GM12878 (cell line): ENCODE measurements at regions not wholly inside any gene's neighbourhood (a gene's known extent, or its start where the extent isn't known, plus 50 kb on each side); places are given as distances from the start of the nearest gene placed in this dataset.

Experiments
- ATAC-seq: fragments of 200-7000 bp; cut with Tn5 transposase; 3 replicates; pipeline ENCODE4 v1.9.1; 2020; ENCODE audit warnings: mild to moderate bottlenecking, moderate library complexity
- BruUV-seq: library from RNA; stranded (reverse); fragments of 400-500 nt; replicated peaks from 2 replicates; lab custom pipeline; 2021; lab: Mats Ljungman, UMichigan
- CTCF ChIA-PET: fragments of 300-600 bp; sonication (Branson Sonifier 250); formaldehyde crosslinking; extraction: SDS; loops from one replicate; lab custom pipeline; 2021; ENCODE audit warnings: inconsistent platforms; lab: Yijun Ruan, JAX
- POLR2A ChIA-PET: fragments of 350-600 bp; formaldehyde crosslinking; extraction: SDS; loops from one replicate; lab custom pipeline; 2021; ENCODE audit warnings: inconsistent platforms; lab: Charles Lee
- RAD21 ChIA-PET: fragments of 300-600 bp; sonication (Branson Sonifier 250); formaldehyde crosslinking; loops from one replicate; lab custom pipeline; 2023; ENCODE audit warnings: antibody characterized with exemption; ENCODE audit not compliant: unreplicated experiment; lab: Charles Lee
- SMC1A ChIA-PET: fragments of 300-600 bp; sonication (Branson Sonifier 250); formaldehyde crosslinking; loops from one replicate; lab custom pipeline; 2023; ENCODE audit not compliant: unreplicated experiment, uncharacterized antibody; lab: Charles Lee
- DNase-seq: peaks from one replicate; pipeline ENCODE4 v3.0.0-alpha.2; 2011; ENCODE audit warnings: low read depth, low spot score
- FAIRE-seq: peaks from 3 replicates; lab custom pipeline; 2011; peaks lifted over from hg19 to GRCh38; lab: Jason Lieb, UNC
- H2AFZ ChIP-seq: 2 replicates; pipeline ENCODE4 v1.6.0; 2011; ENCODE audit warnings: low read depth, low read length, control low read depth; ENCODE audit not compliant: control insufficient read depth
- H3K27ac ChIP-seq: 2 replicates; pipeline ENCODE4 v1.5.1; 2011; ENCODE audit warnings: control low read depth; ENCODE audit not compliant: control insufficient read depth, insufficient read depth
- H3K27me3 ChIP-seq, 2 experiments: replicated peaks in 1 of 2; 2 replicates each; pipeline versions ENCODE4 v1.6.0 to v1.6.1; 2011; ENCODE audit warnings: low read length in 1 of 2; ENCODE audit not compliant: control insufficient read depth in 2 of 2, insufficient read depth in 2 of 2
- H3K36me3 ChIP-seq, 2 experiments: 2 replicates each; pipeline ENCODE4 v1.5.1; 2011; ENCODE audit warnings: low read length in 1 of 2; ENCODE audit not compliant: control insufficient read depth in 2 of 2, insufficient read depth in 2 of 2
- H3K4me1 ChIP-seq: 2 replicates; pipeline ENCODE4 v1.6.1; 2011; ENCODE audit warnings: mild to moderate bottlenecking, low read length, moderate library complexity, mixed read lengths; ENCODE audit not compliant: control insufficient read depth, insufficient read depth
- H3K4me2 ChIP-seq: 2 replicates; pipeline ENCODE4 v1.6.0; 2011; ENCODE audit warnings: control low read depth; ENCODE audit not compliant: control insufficient read depth, insufficient read depth
- H3K4me3 ChIP-seq: fragments of 200-600 bp; sonication (generic); 2 replicates; pipeline ENCODE4 v1.5.1; 2016
- H3K79me2 ChIP-seq: 2 replicates; pipeline ENCODE4 v1.6.0; 2011; ENCODE audit warnings: low read length; ENCODE audit not compliant: control insufficient read depth, insufficient read depth
- H3K9ac ChIP-seq: 2 replicates; pipeline ENCODE4 v1.8.0; 2011; ENCODE audit warnings: low read length, control low read depth, mixed read lengths; ENCODE audit not compliant: control insufficient read depth, insufficient read depth
- H3K9me3 ChIP-seq: replicated peaks from 3 replicates; pipeline ENCODE4 v1.5.1; 2011; ENCODE audit warnings: mild to moderate bottlenecking, low read length; ENCODE audit not compliant: control insufficient read depth, insufficient read depth
- H4K20me1 ChIP-seq: 2 replicates; pipeline ENCODE4 v1.6.0; 2011; ENCODE audit not compliant: control insufficient read depth, insufficient read depth
- BMI1 ChIP-seq: fragments of 450-650 bp; IDR thresholded peaks from 2 replicates; pipeline ENCODE4 v1.6.1; 2016; ENCODE audit warnings: mild to moderate bottlenecking, moderate library complexity, borderline replicate concordance
- BRCA1 ChIP-seq: IDR thresholded peaks from 2 replicates; pipeline ENCODE4 v1.6.1; 2011; ENCODE audit warnings: low read depth, low read length, improper control_type of control experiment
- CBX5 ChIP-seq: sonication (generic); IDR thresholded peaks from 2 replicates; pipeline ENCODE4 v1.6.1; 2016; ENCODE audit warnings: low read depth, moderate library complexity, mild to moderate bottlenecking, inconsistent platforms
- EED ChIP-seq: sonication (generic); IDR thresholded peaks from 2 replicates; pipeline ENCODE4 v1.6.1; 2016; ENCODE audit warnings: antibody characterized with exemption, low read depth
- FOS ChIP-seq: IDR thresholded peaks from 3 replicates; pipeline ENCODE4 v1.6.1; 2011; ENCODE audit warnings: borderline replicate concordance; ENCODE audit not compliant: insufficient read length; ENCODE audit errors: extremely low read depth
- GATAD2B ChIP-seq: fragments of 450-650 bp; conservative IDR thresholded peaks from 2 replicates; pipeline ENCODE4 v1.6.1; 2017; ENCODE audit warnings: low read depth, mild to moderate bottlenecking, moderate library complexity
- HDAC6 ChIP-seq: fragments of 200-600 bp; sonication (generic); IDR thresholded peaks from one replicate; pipeline ENCODE4 v1.8.0; 2017; ENCODE audit warnings: antibody characterized with exemption; ENCODE audit not compliant: unreplicated experiment
- IRF3 ChIP-seq: fragments of 450-650 bp; IDR thresholded peaks from 2 replicates; pipeline ENCODE4 v1.6.1; 2014; ENCODE audit warnings: mild to moderate bottlenecking
- IRF4 ChIP-seq: IDR thresholded peaks from 2 replicates; pipeline ENCODE4 v1.6.1; 2011; ENCODE audit warnings: low read depth, low read length
- NBN ChIP-seq: fragments of 450-650 bp; IDR thresholded peaks from 2 replicates; pipeline ENCODE4 v1.6.1; 2016
- NFYA ChIP-seq: IDR thresholded peaks from 2 replicates; pipeline ENCODE4 v1.6.1; 2011; ENCODE audit warnings: low read depth, mild to moderate bottlenecking, low read length, improper control_type of control experiment, borderline replicate concordance
- POLR2AphosphoS5 ChIP-seq: IDR thresholded peaks from 2 replicates; pipeline ENCODE4 v1.6.1; 2011; ENCODE audit warnings: mild to moderate bottlenecking, low read length, inconsistent platforms
- RAD51 ChIP-seq: fragments of 450-650 bp; IDR thresholded peaks from 2 replicates; pipeline ENCODE4 v1.6.1; 2016; ENCODE audit warnings: moderate library complexity, mild to moderate bottlenecking, inconsistent platforms
- RB1 ChIP-seq: fragments of 450-650 bp; formaldehyde crosslinking; IDR thresholded peaks from 2 replicates; pipeline ENCODE4 v1.6.1; 2017; ENCODE audit warnings: mild to moderate bottlenecking, borderline replicate concordance
- SP1 ChIP-seq: IDR thresholded peaks from one replicate; pipeline ENCODE4 v1.6.1; 2011; ENCODE audit warnings: low read depth, low read length
- TBL1XR1 ChIP-seq: IDR thresholded peaks from 2 replicates; pipeline ENCODE4 v1.6.1; 2012; ENCODE audit warnings: low read depth, low read length, improper control_type of control experiment
- ZNF622 ChIP-seq: fragments of 450-650 bp; IDR thresholded peaks from 2 replicates; pipeline ENCODE4 v1.6.1; 2017; ENCODE audit warnings: mild to moderate bottlenecking, inconsistent platforms
- WGBS: methylation state at CpG from one replicate; pipeline ENCODE4 v1.1.6; 2016; ENCODE audit warnings: low lambda C conversion rate; ENCODE audit not compliant: insufficient replicate concordance, insufficient coverage; ENCODE audit errors: missing lambda C conversion rate; 5-methylcytosine and 5-hydroxymethylcytosine counted together
- in situ Hi-C: fragments of 300-500 bp; cut with MboI; formaldehyde crosslinking; loops from 9 replicates; pipeline ENCODE4 v1.14.3; 2018; ENCODE audit warnings: mixed read lengths
- intact Hi-C: fragments of 100-400 bp; cut with micrococcal nuclease; formaldehyde crosslinking; loops from one replicate; pipeline ENCODE4 v1.14.2; 2022; ENCODE audit not compliant: unreplicated experiment
- TF ChIP-seq, protein P1 (sequence below): fragments of 450-650 bp; formaldehyde crosslinking; IDR thresholded peaks from 2 replicates; pipeline ENCODE4 v1.5.0; 2022; ENCODE audit warnings: mild to moderate bottlenecking, missing genetic modification characterization

DNA sequence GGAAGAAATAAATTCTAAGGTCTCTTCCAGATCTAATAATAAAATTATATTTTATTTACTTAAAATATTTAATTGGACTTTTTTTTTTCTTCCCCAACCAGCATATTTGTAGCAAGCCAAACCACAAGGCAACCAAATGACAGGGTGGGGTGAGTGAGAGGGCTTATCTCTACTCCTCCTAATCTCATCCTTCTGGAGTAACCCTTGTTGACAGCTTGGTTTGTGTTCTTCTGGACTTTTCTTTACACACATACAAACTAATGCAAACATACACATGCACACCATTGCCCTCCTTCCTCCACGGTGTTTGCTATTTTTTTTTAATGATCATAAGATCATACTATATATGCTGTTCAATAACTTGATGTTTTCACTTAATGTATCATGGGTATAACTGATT is 383.1 kb downstream of the DLEU7 start:
- TF ChIP-seq POLR2AphosphoS5 (no peak), NBN (no peak), IRF4 (no peak), CBX5 (no peak), RAD51 (no peak), EED (no peak)
- Histone ChIP-seq H3K4me2 (no peak overlapping the region), H4K20me1 (no peaks in the 10 kb centered on the region), H3K9ac (no peak overlapping the region), H3K27me3 (no peaks in the 10 kb centered on the region), H3K79me2 (no peaks in the 10 kb centered on the region), H3K4me3 (no peak overlapping the region), H3K36me3 (no peaks in the 10 kb centered on the region), H3K4me1 (no peaks in the 10 kb centered on the region), H3K9me3 (no peaks in the 10 kb centered on the region), H2AFZ (no peak overlapping the region), H3K27ac (no peak overlapping the region)
- in situ Hi-C loops: no loop called here
- ChIA-PET SMC1A (no interaction called here), RAD21 (no interaction called here), POLR2A (no interaction called here), CTCF (interaction anchor here (0.7 kb wide), 1 partner anchor 83 kb away, joined by 3 read pairs; no protein-coding TSS in a partner anchor)
- WGBS: 37% methylated on average over 1 of the region's 1 CpG
- BruUV-seq: no TSS peak
- DNase-seq (no peak), FAIRE-seq (no peak), ATAC-seq (no peak)
- intact Hi-C loops: no loop called here

- no peaks in the 10 kb centered on the region for H3K79me2 ChIP-seq
- no peak overlapping the region for H3K4me2 ChIP-seq
- H3K4me3 ChIP-seq: no peak overlapping the region
- intact Hi-C loops: no loop called here
- H3K9me3 ChIP-seq: no peaks in the 10 kb centered on the region
- ChIA-PET SMC1A (interaction anchor here (0.6 to 1.3 kb wide), 2 partner anchors 339 to 349 kb away, joined by 3 read pairs; no protein-coding TSS in a partner anchor), POLR2A (no interaction called here), RAD21 (no interaction called here), CTCF (no interaction called here)
- H3K4me1 ChIP-seq: no peaks in the 10 kb centered on the region
- no peaks in the 10 kb centered on the region for H3K36me3 ChIP-seq
- 30% methylated on average over 3 of the region's 3 CpGs for WGBS
- no peak overlapping the region for H3K9ac ChIP-seq
- H3K27ac ChIP-seq: no peak overlapping the region
- FAIRE-seq: no peak
- H4K20me1 ChIP-seq: no peaks in the 10 kb centered on the region
- no TSS peak for BruUV-seq
- H3K27me3 ChIP-seq: no peaks in the 10 kb centered on the region
- ATAC-seq: no peak
- H2AFZ ChIP-seq: no peak overlapping the region
- no peak for DNase-seq
- in situ Hi-C loops: no loop called here
- TF ChIP-seq ZNF622 (no peak), BRCA1 (no peak), SP1 (no peak), RB1 (no peak), IRF3 (no peak), NFYA (no peak), HDAC6 (no peak), GATAD2B (no peak), TBL1XR1 (no peak), FOS (no peak), BMI1 (no peak)
- TF ChIP-seq, protein P1, sequence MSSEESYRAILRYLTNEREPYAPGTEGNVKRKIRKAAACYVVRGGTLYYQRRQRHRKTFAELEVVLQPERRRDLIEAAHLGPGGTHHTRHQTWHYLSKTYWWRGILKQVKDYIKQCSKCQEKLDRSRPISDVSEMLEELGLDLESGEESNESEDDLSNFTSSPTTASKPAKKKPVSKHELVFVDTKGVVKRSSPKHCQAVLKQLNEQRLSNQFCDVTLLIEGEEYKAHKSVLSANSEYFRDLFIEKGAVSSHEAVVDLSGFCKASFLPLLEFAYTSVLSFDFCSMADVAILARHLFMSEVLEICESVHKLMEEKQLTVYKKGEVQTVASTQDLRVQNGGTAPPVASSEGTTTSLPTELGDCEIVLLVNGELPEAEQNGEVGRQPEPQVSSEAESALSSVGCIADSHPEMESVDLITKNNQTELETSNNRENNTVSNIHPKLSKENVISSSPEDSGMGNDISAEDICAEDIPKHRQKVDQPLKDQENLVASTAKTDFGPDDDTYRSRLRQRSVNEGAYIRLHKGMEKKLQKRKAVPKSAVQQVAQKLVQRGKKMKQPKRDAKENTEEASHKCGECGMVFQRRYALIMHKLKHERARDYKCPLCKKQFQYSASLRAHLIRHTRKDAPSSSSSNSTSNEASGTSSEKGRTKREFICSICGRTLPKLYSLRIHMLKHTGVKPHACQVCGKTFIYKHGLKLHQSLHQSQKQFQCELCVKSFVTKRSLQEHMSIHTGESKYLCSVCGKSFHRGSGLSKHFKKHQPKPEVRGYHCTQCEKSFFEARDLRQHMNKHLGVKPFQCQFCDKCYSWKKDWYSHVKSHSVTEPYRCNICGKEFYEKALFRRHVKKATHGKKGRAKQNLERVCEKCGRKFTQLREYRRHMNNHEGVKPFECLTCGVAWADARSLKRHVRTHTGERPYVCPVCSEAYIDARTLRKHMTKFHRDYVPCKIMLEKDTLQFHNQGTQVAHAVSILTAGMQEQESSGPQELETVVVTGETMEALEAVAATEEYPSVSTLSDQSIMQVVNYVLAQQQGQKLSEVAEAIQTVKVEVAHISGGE: no peak
These were observed 382.3 kb downstream of the DLEU7 start for GRCh38 chr13:50461189-50461588.
